Neutrophil (primary cell): ENCODE measurements at regions not wholly inside any gene's neighbourhood (a gene's known extent, or its start where the extent isn't known, plus 50 kb on each side); places are given as distances from the start of the nearest gene placed in this dataset.

ENCODE experiments used
- H3K27ac ChIP-seq: fragments of 200-600 bp; sonication (generic); 2 replicates; pipeline ENCODE4 v1.5.1; 2016; ENCODE audit warnings: mild to moderate bottlenecking, moderate library complexity
- H3K27me3 ChIP-seq: fragments of 200-600 bp; sonication (generic); 2 replicates; pipeline ENCODE4 v1.6.0; 2016; ENCODE audit warnings: mild to moderate bottlenecking
- H3K36me3 ChIP-seq: fragments of 200-600 bp; sonication (generic); 2 replicates; pipeline ENCODE4 v1.5.1; 2017
- H3K4me1 ChIP-seq, 2 experiments: fragments of 200-600 bp in 1 of 2; sonication (generic) in 1 of 2; 1 replicate in 1 of 2; 2 replicates in 1 of 2; pipeline versions ENCODE4 v1.5.1 to v1.6.1; 2013 to 2016; ENCODE audit warnings: low read depth in 1 of 2, low read length in 1 of 2, mild to moderate bottlenecking in 1 of 2, moderate library complexity in 1 of 2; ENCODE audit not compliant: control insufficient read depth in 1 of 2, insufficient read depth in 1 of 2
- H3K4me3 ChIP-seq, 2 experiments: fragments of 200-600 bp in 1 of 2; sonication (generic) in 1 of 2; 1 replicate in 1 of 2; 2 replicates in 1 of 2; pipeline ENCODE4 v1.5.1; 2013 to 2016; ENCODE audit warnings: low read depth in 1 of 2, low read length in 1 of 2, mild to moderate bottlenecking in 1 of 2, moderate library complexity in 1 of 2
- H3K9me3 ChIP-seq: fragments of 200-600 bp; sonication (generic); 2 replicates; pipeline ENCODE4 v1.5.1; 2016
- TF ChIP-seq, protein P1 (sequence below): fragments of 200-600 bp; sonication (generic); IDR thresholded peaks from 2 replicates; pipeline ENCODE4 v1.5.1; 2016; ENCODE audit warnings: antibody characterized with exemption

DNA sequence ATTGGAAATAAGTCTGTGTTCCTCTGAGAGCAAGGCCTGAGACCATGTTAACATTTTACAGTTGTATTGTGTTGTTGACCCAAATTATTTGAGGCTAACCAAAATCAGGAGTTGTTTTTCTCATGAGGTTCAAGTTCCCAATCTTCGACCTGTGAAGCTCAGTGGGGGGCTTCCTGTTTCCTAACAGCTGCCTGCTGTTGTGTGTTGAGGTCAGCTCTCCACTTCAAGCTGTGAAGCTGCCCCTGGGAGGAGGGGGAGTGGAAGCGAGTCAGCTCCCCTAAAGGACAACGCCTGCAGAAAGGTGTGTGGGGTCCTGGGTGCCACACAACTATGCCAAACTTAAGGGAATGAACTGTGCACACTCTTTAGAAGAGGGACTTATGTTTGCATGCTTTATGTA lies 295.5 kb downstream of the IRX1 start:
- TF ChIP-seq, protein P1, sequence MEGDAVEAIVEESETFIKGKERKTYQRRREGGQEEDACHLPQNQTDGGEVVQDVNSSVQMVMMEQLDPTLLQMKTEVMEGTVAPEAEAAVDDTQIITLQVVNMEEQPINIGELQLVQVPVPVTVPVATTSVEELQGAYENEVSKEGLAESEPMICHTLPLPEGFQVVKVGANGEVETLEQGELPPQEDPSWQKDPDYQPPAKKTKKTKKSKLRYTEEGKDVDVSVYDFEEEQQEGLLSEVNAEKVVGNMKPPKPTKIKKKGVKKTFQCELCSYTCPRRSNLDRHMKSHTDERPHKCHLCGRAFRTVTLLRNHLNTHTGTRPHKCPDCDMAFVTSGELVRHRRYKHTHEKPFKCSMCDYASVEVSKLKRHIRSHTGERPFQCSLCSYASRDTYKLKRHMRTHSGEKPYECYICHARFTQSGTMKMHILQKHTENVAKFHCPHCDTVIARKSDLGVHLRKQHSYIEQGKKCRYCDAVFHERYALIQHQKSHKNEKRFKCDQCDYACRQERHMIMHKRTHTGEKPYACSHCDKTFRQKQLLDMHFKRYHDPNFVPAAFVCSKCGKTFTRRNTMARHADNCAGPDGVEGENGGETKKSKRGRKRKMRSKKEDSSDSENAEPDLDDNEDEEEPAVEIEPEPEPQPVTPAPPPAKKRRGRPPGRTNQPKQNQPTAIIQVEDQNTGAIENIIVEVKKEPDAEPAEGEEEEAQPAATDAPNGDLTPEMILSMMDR: no peak
- Histone ChIP-seq H3K36me3 (no peaks in the 10 kb centered on the region), H3K9me3 (no peaks in the 10 kb centered on the region), H3K27me3 (no peaks in the 10 kb centered on the region), H3K4me3 (no peak overlapping the region), H3K27ac (no peak overlapping the region), H3K4me1 (peaks cover 0 to 6% of the 10 kb centered on the region in 2 experiments)

DNA sequence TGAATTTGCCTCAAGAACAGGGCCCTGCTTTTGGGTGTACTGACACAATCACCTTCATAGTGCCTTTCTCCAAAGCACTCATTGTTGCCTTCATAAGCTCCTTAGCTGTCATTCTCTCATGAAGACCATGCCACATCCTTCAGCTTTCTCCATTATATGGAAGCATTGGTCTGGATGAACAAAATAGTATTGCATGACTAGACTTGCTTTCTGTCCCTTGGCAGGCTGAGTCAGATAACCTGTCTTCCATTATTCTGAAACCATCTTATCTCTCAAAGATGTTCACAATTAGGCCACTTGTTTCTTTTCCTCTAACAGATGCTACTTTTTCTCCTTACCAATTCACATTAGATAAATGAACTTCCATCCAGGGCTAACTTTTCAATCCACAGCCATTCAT lies 297.9 kb downstream of the IRX1 start:
- Histone ChIP-seq H3K27me3 (no peaks in the 10 kb centered on the region), H3K27ac (no peak overlapping the region), H3K4me3 (no peak overlapping the region), H3K9me3 (no peaks in the 10 kb centered on the region), H3K4me1 (no peaks in the 10 kb centered on the region), H3K36me3 (no peaks in the 10 kb centered on the region)
- TF ChIP-seq, protein P1: no peak

DNA sequence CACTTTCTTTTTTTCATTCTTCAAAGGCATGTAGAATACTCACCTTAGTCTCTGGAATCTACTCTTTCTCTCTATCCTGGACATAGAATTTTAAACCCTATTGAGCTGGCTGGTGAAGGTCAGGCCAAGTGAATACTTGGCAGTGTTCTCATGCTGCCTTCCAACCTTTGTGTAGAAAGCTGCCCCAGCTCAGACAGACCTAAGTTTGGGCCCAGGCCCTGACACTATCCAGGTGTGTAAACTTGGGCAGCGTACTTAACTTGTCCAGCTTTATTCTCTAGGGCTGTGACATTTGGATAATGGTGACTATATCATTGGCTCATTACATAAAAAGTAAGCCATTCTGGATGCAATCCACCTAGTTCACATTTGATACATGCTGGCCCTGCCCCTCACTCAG lies 298.3 kb downstream of the IRX1 start:
- H3K36me3 ChIP-seq: no peaks in the 10 kb centered on the region

DNA sequence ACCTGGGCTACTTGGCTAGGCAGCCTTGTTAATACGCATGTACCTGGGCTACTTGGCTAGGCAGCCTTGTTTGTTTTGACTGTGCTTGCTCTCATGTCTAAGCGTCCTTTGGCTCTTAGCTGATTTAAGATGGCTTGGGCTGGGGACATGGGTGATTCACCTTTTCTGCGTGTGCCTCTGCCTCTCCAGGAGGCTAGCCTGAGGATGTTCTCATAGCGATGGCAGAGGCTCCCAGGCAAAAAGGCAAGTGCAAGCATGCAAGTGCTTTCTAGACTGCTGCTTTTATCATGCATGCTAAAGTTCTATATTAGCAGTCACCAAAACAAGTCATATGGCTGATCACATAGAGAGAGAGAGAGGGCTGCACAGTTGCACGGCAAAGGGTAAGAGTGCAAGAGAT lies 300.5 kb downstream of the IRX1 start:
- Histone ChIP-seq H3K4me1 (no peaks in the 10 kb centered on the region), H3K9me3 (no peaks in the 10 kb centered on the region), H3K4me3 (no peak overlapping the region), H3K27me3 (no peaks in the 10 kb centered on the region), H3K27ac (no peak overlapping the region), H3K36me3 (no peaks in the 10 kb centered on the region)
- TF ChIP-seq, protein P1: no peak

More for the DNA sequence above, 298.3 kb downstream of the IRX1 start:
- Histone ChIP-seq H3K27ac (no peak overlapping the region), H3K27me3 (no peaks in the 10 kb centered on the region), H3K4me1 (no peaks in the 10 kb centered on the region), H3K4me3 (no peak overlapping the region), H3K9me3 (no peaks in the 10 kb centered on the region)
- TF ChIP-seq, protein P1: no peak

DNA sequence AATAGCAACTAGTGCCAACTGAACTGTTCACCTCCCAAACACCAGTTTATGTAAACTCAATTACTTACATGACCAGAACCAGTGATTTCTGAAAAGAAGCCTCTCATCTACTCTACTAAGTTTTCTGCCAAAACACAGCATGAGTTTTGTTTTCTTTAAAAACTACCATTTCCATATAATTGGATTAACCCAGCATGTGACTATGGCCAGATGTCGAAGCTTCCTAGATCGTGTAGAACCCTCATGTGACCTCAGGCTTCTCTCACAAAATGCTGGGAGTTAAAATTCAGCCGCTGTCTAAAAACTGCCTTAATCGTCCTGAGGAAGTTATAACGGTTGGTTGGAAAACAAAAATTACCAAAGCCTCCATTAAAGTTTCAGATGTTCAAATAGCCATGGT lies 303.5 kb downstream of the IRX1 start:
- no peak overlapping the region for H3K27ac ChIP-seq
- no peak overlapping the region for H3K4me3 ChIP-seq
- no peaks in the 10 kb centered on the region for H3K36me3 ChIP-seq
- TF ChIP-seq, protein P1: no peak
- H3K9me3 ChIP-seq: no peaks in the 10 kb centered on the region
- no peaks in the 10 kb centered on the region for H3K27me3 ChIP-seq
- no peaks in the 10 kb centered on the region for H3K4me1 ChIP-seq

DNA sequence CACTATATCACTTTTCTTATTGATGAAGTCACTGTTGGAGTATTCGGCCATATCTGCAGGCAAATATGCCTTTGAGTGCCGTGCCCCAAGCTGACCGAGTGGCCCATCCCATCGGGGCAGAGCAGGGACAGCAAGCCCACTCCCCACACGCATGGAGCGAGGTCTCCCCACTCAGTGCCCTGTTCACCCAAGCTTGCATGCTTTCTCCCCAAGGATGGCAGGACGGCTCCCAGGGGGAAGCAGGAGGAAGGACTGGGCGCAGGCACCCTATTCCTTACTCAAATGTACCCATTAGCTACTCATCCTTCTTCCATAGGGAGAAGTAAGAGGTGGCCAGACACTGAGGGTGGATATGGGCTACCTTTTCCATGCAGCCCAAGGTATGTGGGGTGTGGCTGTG lies 309.0 kb downstream of the IRX1 start:
- Histone ChIP-seq H3K27me3 (no peaks in the 10 kb centered on the region), H3K36me3 (no peaks in the 10 kb centered on the region), H3K4me1 (no peaks in the 10 kb centered on the region), H3K9me3 (no peaks in the 10 kb centered on the region), H3K27ac (no peak overlapping the region), H3K4me3 (no peak overlapping the region)
- TF ChIP-seq, protein P1: no peak
